ENCODE measurements at regions not wholly inside any gene's neighbourhood (a gene's known extent, or its start where the extent isn't known, plus 50 kb on each side); places are given as distances from the start of the nearest gene placed in this dataset.

- Mint-ChIP-seq H3K9me3 (peaks cover 0 to 2% (median 1%) of the 10 kb centered on the region in 3 donors), H3K27me3 (peaks cover 5% of the 10 kb centered on the region), H3K27ac (no peak overlapping the region), H3K36me3 (no peaks in the 10 kb centered on the region), H3K4me3 (no peak overlapping the region), H3K4me1 (no peaks in the 10 kb centered on the region)
Measured at GRCh38 chr2:234629596-234629995, 132.7 kb upstream of the ARL4C start.

GRCh38 chr2:234628953-234629352, 132.1 kb upstream of the ARL4C start:
- Mint-ChIP-seq H3K27ac (no peak overlapping the region), H3K4me1 (no peaks in the 10 kb centered on the region), H3K9me3 (peaks cover 0 to 2% (median 0%) of the 10 kb centered on the region in 3 donors), H3K36me3 (no peaks in the 10 kb centered on the region), H3K4me3 (no peak overlapping the region), H3K27me3 (peaks cover 5% of the 10 kb centered on the region)

- H3K27me3 Mint-ChIP-seq, result peaks cover 5% of the 10 kb centered on the region
- peaks cover 0 to 2% (median 0%) of the 10 kb centered on the region in 3 donors for H3K9me3 Mint-ChIP-seq
- H3K36me3 Mint-ChIP-seq, result no peaks in the 10 kb centered on the region
- no peak overlapping the region for H3K27ac Mint-ChIP-seq
- H3K4me1 Mint-ChIP-seq, result peaks cover 0 to 2% (median 0%) of the 10 kb centered on the region in 3 donors
- H3K4me3 Mint-ChIP-seq, result no peak overlapping the region
Measured at GRCh38 chr2:234627308-234627707, 130.4 kb upstream of the ARL4C start.

GRCh38 chr2:234626566-234627130, 129.8 kb upstream of the ARL4C start:
- H3K27ac Mint-ChIP-seq, result no peak overlapping the region
- H3K4me3 Mint-ChIP-seq, result no peak overlapping the region
- peaks cover 0 to 1% (median 0%) of the 10 kb centered on the region in 3 donors for H3K9me3 Mint-ChIP-seq
- H3K4me1 Mint-ChIP-seq, result peaks cover 0 to 2% (median 0%) of the 10 kb centered on the region in 3 donors
- H3K36me3 Mint-ChIP-seq, result no peaks in the 10 kb centered on the region
- peaks cover 5% of the 10 kb centered on the region for H3K27me3 Mint-ChIP-seq

GRCh38 chr2:234625626-234626250, 128.9 kb upstream of the ARL4C start:
- peaks cover 0 to 2% (median 0%) of the 10 kb centered on the region in 3 donors for H3K4me1 Mint-ChIP-seq
- H3K27me3 Mint-ChIP-seq, result peaks cover 5% of the 10 kb centered on the region
- H3K27ac Mint-ChIP-seq, result no peak overlapping the region
- no peaks in the 10 kb centered on the region for H3K36me3 Mint-ChIP-seq
- H3K9me3 Mint-ChIP-seq, result no peaks in the 10 kb centered on the region
- H3K4me3 Mint-ChIP-seq, result no peak overlapping the region

DNA sequence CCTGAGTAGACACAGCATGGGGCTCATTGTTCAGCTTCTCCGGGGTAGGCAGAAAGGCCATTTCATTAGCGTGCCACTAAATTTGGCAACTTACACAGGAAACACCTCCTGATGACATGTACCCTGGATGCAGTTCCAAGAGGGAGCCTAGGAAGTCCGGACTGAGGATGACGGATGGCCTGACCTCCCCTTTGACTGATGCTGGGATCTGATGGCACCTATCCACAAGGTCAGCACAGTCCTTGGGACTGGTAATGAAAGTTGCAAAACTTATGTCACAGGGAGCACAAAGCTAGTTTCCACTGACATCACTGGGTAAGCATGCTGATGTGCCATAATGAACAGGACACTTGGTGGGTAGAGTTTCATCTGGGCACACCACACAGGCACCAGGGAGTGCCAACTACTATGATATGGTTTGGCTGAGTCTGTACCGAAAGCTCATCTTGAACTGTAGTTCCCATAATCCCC, 126.7 kb upstream of the ARL4C start:
- no peak overlapping the region for H3K27ac Mint-ChIP-seq
- H3K4me1 Mint-ChIP-seq, result peaks cover 3 to 4% (median 3%) of the 10 kb centered on the region in 3 donors
- peaks cover 8% of the 10 kb centered on the region for H3K27me3 Mint-ChIP-seq
- no peaks in the 10 kb centered on the region for H3K9me3 Mint-ChIP-seq
- peak overlapping the region in 1 of 4 donors; percentile 31 for H3K4me3 Mint-ChIP-seq
- H3K36me3 Mint-ChIP-seq, result no peaks in the 10 kb centered on the region

GRCh38 chr2:234621120-234621519, 124.2 kb upstream of the ARL4C start:
- H3K27ac Mint-ChIP-seq, result no peak overlapping the region
- no peaks in the 10 kb centered on the region for H3K36me3 Mint-ChIP-seq
- no peak overlapping the region for H3K4me3 Mint-ChIP-seq
- H3K9me3 Mint-ChIP-seq, result no peaks in the 10 kb centered on the region
- H3K4me1 Mint-ChIP-seq, result peaks cover 3 to 4% (median 3%) of the 10 kb centered on the region in 3 donors
- peaks cover 6% of the 10 kb centered on the region for H3K27me3 Mint-ChIP-seq

- Mint-ChIP-seq H3K4me1 (peaks cover 3 to 4% (median 3%) of the 10 kb centered on the region in 3 donors), H3K36me3 (no peaks in the 10 kb centered on the region), H3K27ac (no peak overlapping the region), H3K27me3 (peaks cover 6% of the 10 kb centered on the region), H3K9me3 (no peaks in the 10 kb centered on the region), H3K4me3 (no peak overlapping the region)
Measured at GRCh38 chr2:234620018-234620417, 123.1 kb upstream of the ARL4C start.

- Mint-ChIP-seq H3K9me3 (peaks cover 5 to 6% (median 6%) of the 10 kb centered on the region in 3 donors), H3K27me3 (peaks cover 16% of the 10 kb centered on the region), H3K4me1 (peaks cover 1 to 4% (median 3%) of the 10 kb centered on the region in 3 donors), H3K4me3 (no peak overlapping the region), H3K36me3 (no peaks in the 10 kb centered on the region), H3K27ac (no peak overlapping the region)
Measured at GRCh38 chr2:234615643-234616356, 118.9 kb upstream of the ARL4C start.

DNA sequence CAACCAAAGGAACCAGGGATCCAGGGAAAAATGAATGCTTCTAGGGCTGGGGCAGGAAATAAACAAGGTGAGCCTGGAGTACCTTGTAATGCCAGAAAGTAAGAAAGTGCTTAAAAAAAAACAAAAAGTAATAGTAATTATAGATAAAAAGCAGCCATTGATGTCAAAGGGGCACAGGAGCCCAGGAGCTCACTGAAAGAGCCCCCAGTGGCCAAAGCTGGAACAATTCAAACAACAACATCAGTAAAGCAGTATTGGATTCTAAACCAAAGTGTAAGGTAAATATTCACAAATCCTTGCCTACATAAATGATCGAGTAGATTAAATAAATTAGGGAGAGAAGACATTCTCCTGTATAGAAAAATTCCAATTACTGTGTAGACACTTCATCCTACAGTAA, 114.3 kb upstream of the ARL4C start:
- H3K9me3 Mint-ChIP-seq, result peaks cover 5 to 6% (median 6%) of the 10 kb centered on the region in 3 donors
- peaks cover 1% of the 10 kb centered on the region for H3K36me3 Mint-ChIP-seq
- no peak overlapping the region for H3K4me3 Mint-ChIP-seq
- peaks cover 16% of the 10 kb centered on the region for H3K27me3 Mint-ChIP-seq
- H3K4me1 Mint-ChIP-seq, result no peaks in the 10 kb centered on the region
- no peak overlapping the region for H3K27ac Mint-ChIP-seq

DNA sequence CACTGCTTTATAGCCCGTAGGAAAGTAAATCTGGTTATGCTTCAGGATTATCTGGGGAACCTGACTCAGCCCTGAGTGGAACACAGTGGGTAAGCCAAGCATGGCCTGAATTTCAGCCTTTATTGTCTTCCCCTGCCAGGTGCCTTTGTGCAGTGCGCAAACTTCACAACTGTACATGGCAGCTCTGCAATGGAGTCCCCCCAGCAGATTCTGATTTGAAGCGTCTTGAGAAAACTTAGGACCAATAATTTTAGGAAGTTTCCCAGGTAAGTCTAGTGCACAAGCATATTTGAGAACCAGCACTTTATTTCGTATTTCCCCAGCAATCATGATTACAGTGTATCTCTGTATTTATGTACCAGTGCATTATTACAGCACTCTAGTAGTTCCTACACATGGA, 112.1 kb upstream of the ARL4C start:
- H3K9me3 Mint-ChIP-seq, result peaks cover 5 to 6% (median 6%) of the 10 kb centered on the region in 3 donors
- H3K27me3 Mint-ChIP-seq, result peaks cover 16% of the 10 kb centered on the region
- no peaks in the 10 kb centered on the region for H3K4me1 Mint-ChIP-seq
- no peak overlapping the region for H3K27ac Mint-ChIP-seq
- peaks cover 1% of the 10 kb centered on the region for H3K36me3 Mint-ChIP-seq
- H3K4me3 Mint-ChIP-seq, result no peak overlapping the region

DNA sequence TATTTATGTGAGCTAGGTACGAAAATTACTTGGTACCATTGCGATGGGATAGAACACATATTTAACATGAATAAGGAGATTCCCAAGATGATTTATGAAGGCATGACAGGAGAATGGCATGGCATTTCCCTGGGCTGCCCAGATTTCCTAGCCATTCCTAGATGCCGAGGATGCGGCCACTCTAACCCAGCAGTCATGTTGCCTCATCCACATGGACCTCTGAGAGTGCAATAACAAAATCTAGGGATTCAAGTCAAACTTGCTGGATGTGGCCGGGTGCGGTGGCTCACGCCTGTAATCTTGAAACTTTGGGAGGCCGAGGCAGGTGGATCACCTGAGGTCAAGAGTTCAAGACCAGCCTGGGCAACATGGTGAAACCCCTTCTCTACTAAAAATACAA, 110.8 kb upstream of the ARL4C start:
- H3K4me3 Mint-ChIP-seq, result no peak overlapping the region
- H3K4me1 Mint-ChIP-seq, result no peaks in the 10 kb centered on the region
- peaks cover 18% of the 10 kb centered on the region for H3K27me3 Mint-ChIP-seq
- peaks cover 1% of the 10 kb centered on the region for H3K36me3 Mint-ChIP-seq
- H3K9me3 Mint-ChIP-seq, result peaks cover 5 to 6% (median 6%) of the 10 kb centered on the region in 3 donors
- no peak overlapping the region for H3K27ac Mint-ChIP-seq

DNA sequence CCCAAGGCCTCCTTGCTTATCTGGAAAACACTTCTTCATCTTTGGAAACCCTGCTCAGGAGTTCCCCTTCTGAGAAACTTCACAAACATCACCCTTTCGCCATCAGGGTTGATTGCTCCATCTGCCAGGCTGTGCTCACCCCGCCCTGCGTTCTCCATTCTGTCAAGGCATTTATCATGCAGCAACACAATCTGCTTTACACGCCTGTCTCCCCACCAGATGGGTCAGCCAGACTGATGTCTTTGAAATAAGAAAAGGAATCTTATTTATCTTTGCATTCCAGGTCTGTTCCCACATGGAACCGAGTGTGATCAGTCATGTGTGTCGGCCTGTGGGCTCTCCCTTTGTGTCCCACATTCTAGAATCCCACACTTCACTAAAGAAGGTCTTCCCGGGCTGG, 110.0 kb upstream of the ARL4C start:
- no peak overlapping the region for H3K4me3 Mint-ChIP-seq
- peaks cover 13% of the 10 kb centered on the region for H3K27me3 Mint-ChIP-seq
- H3K27ac Mint-ChIP-seq, result no peak overlapping the region
- peaks cover 1% of the 10 kb centered on the region for H3K36me3 Mint-ChIP-seq
- no peaks in the 10 kb centered on the region for H3K4me1 Mint-ChIP-seq
- H3K9me3 Mint-ChIP-seq, result peaks cover 1 to 2% (median 2%) of the 10 kb centered on the region in 3 donors

DNA sequence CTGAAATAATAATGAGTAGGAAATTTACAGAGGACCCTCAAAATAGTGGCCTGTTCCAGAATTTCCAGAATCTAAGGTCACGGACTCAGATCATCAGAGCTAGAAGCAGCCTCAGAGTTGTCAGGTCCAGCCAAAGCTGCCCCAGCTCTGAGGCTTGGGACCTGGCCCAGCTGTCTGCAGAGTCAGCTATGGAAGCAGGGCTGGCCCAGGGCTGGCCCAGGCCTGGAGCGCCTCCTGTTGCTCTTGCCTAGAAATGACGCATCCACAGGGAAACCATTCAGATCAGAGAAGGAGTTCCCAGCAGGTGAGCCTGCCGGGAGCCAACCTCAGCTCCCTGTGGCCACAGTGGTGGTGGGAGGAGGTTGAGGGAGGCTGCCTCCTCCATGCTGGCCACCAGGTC, 106.7 kb upstream of the ARL4C start:
- H3K27me3 Mint-ChIP-seq, result peaks cover 5% of the 10 kb centered on the region
- H3K4me3 Mint-ChIP-seq, result no peak overlapping the region
- H3K4me1 Mint-ChIP-seq, result no peaks in the 10 kb centered on the region
- no peaks in the 10 kb centered on the region for H3K9me3 Mint-ChIP-seq
- no peak overlapping the region for H3K27ac Mint-ChIP-seq
- H3K36me3 Mint-ChIP-seq, result no peaks in the 10 kb centered on the region

DNA sequence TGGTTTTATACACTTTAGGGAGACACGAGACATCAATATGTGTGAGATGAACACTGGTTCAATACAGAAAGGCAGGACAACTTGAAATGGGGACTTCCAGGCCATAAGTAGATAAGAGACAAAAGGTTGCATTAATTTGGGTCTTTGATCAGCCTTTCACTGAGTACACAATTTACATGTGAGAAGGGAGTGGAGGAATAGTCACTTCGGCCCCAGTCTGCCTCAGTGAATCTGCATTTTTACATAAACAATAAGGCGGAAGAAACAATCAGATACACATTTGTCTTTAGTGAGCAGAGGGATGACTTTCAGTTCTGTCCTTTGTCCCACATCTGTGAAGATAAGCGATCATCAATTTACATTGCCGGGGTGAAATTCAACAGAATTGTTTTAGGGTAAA, 104.3 kb upstream of the ARL4C start:
- no peaks in the 10 kb centered on the region for H3K36me3 Mint-ChIP-seq
- no peaks in the 10 kb centered on the region for H3K4me1 Mint-ChIP-seq
- no peak overlapping the region for H3K4me3 Mint-ChIP-seq

GRCh38 chr2:234597576-234597861, 100.6 kb upstream of the ARL4C start:
- Mint-ChIP-seq H3K27ac (no peak overlapping the region), H3K27me3 (peaks cover 3% of the 10 kb centered on the region), H3K4me3 (no peak overlapping the region), H3K9me3 (no peaks in the 10 kb centered on the region), H3K4me1 (no peaks in the 10 kb centered on the region), H3K36me3 (no peaks in the 10 kb centered on the region)

More for the DNA sequence above, 104.3 kb upstream of the ARL4C start:
- Mint-ChIP-seq H3K27ac (no peak overlapping the region), H3K9me3 (no peaks in the 10 kb centered on the region), H3K27me3 (peaks cover 5% of the 10 kb centered on the region)

Measured in IgD-negative memory B cell (primary cell).